HG03442 (cell line): ENCODE measurements at regions not wholly inside any gene's neighbourhood (a gene's known extent, or its start where the extent isn't known, plus 50 kb on each side); places are given as distances from the start of the nearest gene placed in this dataset.

Source experiments
- ATAC-seq: cut with Tn5 transposase; IDR thresholded peaks from one replicate; pipeline ENCODE4 v1.9.1; 2021; ENCODE audit warnings: mild to moderate bottlenecking, moderate library complexity; ENCODE audit not compliant: unreplicated experiment

- ATAC-seq: no peak
Observed at GRCh38 chrX:109841869-109842579, 109.0 kb upstream of the ACSL4 start.

GRCh38 chrX:109842611-109843010 is 109.6 kb upstream of the ACSL4 start:
- no peak for ATAC-seq

- ATAC-seq: no peak
Observed at GRCh38 chrX:109843963-109844751, 111.1 kb upstream of the ACSL4 start.

GRCh38 chrX:109844986-109845385 is 111.9 kb upstream of the ACSL4 start:
- ATAC-seq: no peak

- no peak for ATAC-seq
Observed at GRCh38 chrX:109845996-109846395, 112.9 kb upstream of the ACSL4 start.

- no peak for ATAC-seq
Observed at GRCh38 chrX:109847257-109848187, 114.5 kb upstream of the ACSL4 start.

DNA sequence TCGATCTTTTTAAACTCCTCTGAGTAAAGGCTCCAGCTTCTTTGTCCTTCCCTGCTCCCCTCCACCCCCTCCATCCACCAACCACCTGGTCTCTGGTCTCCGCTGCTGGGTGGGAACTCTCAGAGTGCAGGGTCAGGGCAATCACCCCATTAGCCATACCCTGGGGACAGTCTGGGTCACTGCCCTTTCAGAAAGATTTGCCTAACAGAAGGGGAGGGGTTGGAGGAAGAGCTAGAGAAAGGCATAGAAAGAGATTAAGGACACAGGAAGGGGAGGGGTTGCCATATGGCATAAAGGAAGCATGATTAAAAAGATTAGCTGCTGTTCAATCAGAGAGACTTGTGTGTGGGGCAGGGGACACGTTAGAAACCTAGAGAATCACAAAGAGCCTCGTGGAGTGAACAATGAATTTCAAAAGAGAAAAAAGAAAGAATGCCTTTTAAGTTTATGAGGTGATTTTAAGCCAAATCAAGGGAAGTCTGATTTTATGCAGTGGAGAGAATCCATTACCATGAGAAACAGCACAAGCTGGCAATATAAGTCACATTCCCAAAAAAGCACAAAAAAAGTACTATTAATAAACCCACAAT is 115.5 kb upstream of the ACSL4 start:
- ATAC-seq: peak; percentile 74

GRCh38 chrX:109854096-109854495 is 121.0 kb upstream of the ACSL4 start:
- ATAC-seq: no peak

- no peak for ATAC-seq
Observed at GRCh38 chrX:109855501-109855900, 122.4 kb upstream of the ACSL4 start.

DNA sequence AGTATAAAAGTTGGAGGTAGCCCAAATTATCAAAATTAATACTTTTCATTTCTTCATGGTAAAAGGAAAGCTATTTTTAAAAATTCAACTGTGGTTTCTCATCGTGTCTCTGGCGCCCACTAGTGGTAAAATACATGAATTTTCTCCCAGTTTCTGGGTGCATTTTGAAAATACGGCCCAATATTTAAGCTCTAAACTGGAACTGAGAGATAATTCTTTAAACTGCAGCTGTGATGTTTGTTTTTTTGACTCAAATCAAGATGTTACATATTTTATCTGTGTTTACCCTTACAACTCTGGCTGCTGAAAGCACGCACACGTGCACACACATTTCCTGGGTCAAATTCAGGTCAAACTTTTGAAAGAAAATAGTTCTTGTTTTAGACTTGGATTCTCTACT is 123.9 kb upstream of the ACSL4 start:
- ATAC-seq: no peak

GRCh38 chrX:109857584-109858228 is 124.6 kb upstream of the ACSL4 start:
- ATAC-seq: no peak

DNA sequence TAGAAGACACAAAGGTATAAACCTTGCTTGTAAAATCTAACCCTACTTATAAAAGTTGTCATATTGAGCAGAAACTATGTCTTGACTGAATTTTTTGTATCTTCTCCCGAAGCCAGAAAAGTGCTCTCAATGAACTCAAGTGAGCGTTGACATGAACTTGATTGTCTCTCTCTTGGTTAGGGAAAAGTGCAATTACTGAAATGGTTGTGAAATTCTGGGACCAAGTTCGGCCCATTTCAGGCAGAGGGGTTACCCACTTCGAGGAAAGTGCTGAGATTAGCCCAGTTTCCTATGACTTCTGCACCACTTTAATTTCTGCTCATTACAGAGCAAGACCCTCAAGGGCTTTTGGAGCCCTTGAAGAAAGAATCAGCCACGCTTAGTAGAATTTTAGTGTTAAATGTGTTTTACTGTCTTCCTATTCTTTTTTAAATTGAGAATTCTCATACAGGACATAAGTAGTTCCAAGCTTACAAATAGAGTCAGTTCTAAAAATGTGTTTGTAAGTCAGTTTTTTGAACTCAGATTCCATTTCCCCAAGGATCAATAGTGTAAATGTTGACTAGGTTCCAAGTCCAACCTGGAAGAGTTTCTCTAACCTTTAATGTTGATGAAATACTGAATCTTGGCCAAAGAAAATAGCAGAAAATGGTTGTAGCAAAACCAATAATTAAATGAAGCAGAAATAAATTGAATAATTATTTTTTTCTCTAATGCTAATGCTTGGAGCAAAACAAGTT is 125.7 kb upstream of the ACSL4 start:
- ATAC-seq: no peak

DNA sequence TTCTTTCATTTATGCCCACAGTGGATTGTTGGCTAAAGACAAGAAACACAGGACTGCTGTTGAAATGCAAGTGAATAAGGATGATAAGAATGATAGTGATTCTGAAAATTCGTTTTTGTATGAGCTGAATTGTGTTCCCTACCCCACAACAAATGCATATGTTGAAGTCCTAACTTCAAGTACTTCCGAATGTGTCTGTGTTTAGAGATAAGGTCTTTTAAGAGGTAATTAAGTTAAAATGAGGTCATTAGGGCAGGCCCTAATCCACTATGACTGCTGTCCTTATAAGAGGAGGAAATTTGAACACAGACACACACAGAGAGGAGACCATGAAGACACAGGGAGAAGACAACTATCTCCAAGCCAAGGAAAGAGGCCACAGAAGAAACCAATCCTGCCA is 126.6 kb upstream of the ACSL4 start:
- ATAC-seq: no peak

GRCh38 chrX:109862433-109862832 is 129.4 kb upstream of the ACSL4 start:
- no peak for ATAC-seq

DNA sequence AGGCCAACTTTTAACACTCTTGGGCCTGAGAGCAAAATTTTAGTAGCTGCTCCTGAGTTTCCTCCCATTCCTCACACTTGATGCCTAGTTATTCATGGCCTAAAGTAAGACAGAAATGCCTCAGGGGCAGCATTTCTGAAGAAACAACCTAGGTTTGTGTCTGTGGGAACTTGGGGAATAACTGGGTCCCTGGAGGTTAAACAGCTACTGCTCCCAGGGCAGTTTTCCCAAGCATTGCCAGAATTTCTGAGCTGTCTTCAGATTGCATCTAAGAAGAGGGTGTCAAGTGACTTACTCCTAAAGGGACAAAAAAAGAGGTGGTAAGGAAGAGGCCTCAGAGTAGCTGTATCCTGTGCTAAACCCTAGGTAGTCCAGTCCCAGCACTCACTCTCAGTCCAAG is 130.8 kb upstream of the ACSL4 start:
- no peak for ATAC-seq

- ATAC-seq: no peak
Observed at GRCh38 chrX:109871121-109871888, 131.6 kb upstream of the TMEM164 start.

DNA sequence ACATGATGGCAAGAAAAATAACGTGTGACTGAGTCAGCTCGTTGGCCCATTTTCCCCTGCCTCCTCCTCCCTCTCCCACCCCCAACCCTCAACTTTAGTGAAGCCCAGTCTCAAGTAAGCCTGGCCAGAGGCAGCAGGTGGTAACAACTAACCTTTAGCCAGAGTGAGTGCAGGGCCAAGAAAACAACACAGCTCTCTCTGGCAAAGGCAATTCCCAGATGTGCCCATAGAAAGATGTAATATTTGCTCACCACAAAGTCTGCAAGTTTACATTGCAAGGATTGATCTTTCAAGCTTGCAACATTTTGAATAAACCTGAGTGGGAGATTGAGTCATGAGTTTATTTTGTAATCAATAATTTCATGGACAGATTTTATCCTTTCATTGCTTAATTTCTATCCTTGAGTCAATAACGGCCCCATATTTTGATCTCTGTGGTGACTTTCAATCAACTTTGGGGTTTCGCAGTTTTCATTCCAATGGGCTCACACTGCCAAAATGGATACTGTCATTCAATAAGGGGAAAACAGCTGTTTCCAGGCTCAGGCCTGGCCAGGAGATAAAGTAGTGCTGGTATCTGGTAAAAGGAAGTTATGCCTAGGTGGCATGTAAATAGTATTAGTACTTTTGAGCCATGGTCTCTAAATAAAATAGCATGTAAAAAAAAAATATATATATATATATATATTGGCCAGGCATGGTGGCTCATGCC is 130.7 kb upstream of the TMEM164 start:
- no peak for ATAC-seq

GRCh38 chrX:109873574-109873973 is 129.3 kb upstream of the TMEM164 start:
- ATAC-seq: no peak
